ENCODE measurements at regions not wholly inside any gene's neighbourhood (a gene's known extent, or its start where the extent isn't known, plus 50 kb on each side); places are given as distances from the start of the nearest gene placed in this dataset.

GRCh38 chr4:123896446-123897071 is 500.0 kb downstream of the SPRY1 start:
- no peak for FAIRE-seq

GRCh38 chr4:123898946-123899666 is 502.5 kb downstream of the SPRY1 start:
- FAIRE-seq: no peak

- no peak for FAIRE-seq
Observed at GRCh38 chr4:123904882-123905281, 508.3 kb downstream of the SPRY1 start.

GRCh38 chr4:123913598-123913997 is 517.0 kb downstream of the SPRY1 start:
- FAIRE-seq: no peak

- no peak for FAIRE-seq
Observed at GRCh38 chr4:123916821-123917220, 520.2 kb downstream of the SPRY1 start.

GRCh38 chr4:123919576-123920098 is 523.0 kb downstream of the SPRY1 start:
- FAIRE-seq: no peak

- FAIRE-seq: no peak
Observed at GRCh38 chr4:123921339-123921738, 524.7 kb downstream of the SPRY1 start.

GRCh38 chr4:123922847-123923246 is 526.3 kb downstream of the SPRY1 start:
- FAIRE-seq: no peak

- FAIRE-seq: no peak
Observed at GRCh38 chr4:123924536-123924935, 527.9 kb downstream of the SPRY1 start.

- FAIRE-seq: no peak
Observed at GRCh38 chr4:123929565-123929964, 533.0 kb downstream of the SPRY1 start.

GRCh38 chr4:123930996-123931395 is 534.4 kb downstream of the SPRY1 start:
- no peak for FAIRE-seq

- FAIRE-seq: no peak
Observed at GRCh38 chr4:123934096-123934495, 537.5 kb downstream of the SPRY1 start.

GRCh38 chr4:123936621-123937043 is 540.0 kb downstream of the SPRY1 start:
- no peak for FAIRE-seq

- no peak for FAIRE-seq
Observed at GRCh38 chr4:123937581-123937980, 541.0 kb downstream of the SPRY1 start.

GRCh38 chr4:123939621-123940020 is 543.0 kb downstream of the SPRY1 start:
- no peak for FAIRE-seq

GRCh38 chr4:123940604-123941003 is 544.0 kb downstream of the SPRY1 start:
- FAIRE-seq: no peak

- FAIRE-seq: no peak
Observed at GRCh38 chr4:123941306-123941705, 544.7 kb downstream of the SPRY1 start.

GRCh38 chr4:123943976-123944375 is 547.4 kb downstream of the SPRY1 start:
- FAIRE-seq: no peak

- no peak for FAIRE-seq
Observed at GRCh38 chr4:123945301-123945700, 548.7 kb downstream of the SPRY1 start.

GRCh38 chr4:123950530-123950929 is 553.9 kb downstream of the SPRY1 start:
- FAIRE-seq: no peak

- FAIRE-seq: no peak
Observed at GRCh38 chr4:123952530-123953274, 556.1 kb downstream of the SPRY1 start.

- no peak for FAIRE-seq
Observed at GRCh38 chr4:123953566-123953965, 557.0 kb downstream of the SPRY1 start.

- no peak for FAIRE-seq
Observed at GRCh38 chr4:123954220-123954619, 557.6 kb downstream of the SPRY1 start.

Measured in A204.1 (cell line).